SU-DHL-6 (cell line): ENCODE measurements at regions not wholly inside any gene's neighbourhood (a gene's known extent, or its start where the extent isn't known, plus 50 kb on each side); places are given as distances from the start of the nearest gene placed in this dataset.

Experiments
- H2AFZ ChIP-seq: fragments of 200-600 bp; sonication (generic); 2 replicates; pipeline ENCODE4 v1.6.1; 2014; ENCODE audit warnings: low read depth, mild to moderate bottlenecking, moderate library complexity, mixed read lengths, antibody characterized with exemption, low read length; ENCODE audit not compliant: severe bottlenecking
- H3F3A ChIP-seq: fragments of 200-600 bp; shearing (Covaris generic); 2 replicates; pipeline ENCODE4 v1.6.0; 2016; ENCODE audit warnings: antibody characterized with exemption, mild to moderate bottlenecking; ENCODE audit not compliant: insufficient read depth
- H3K27ac ChIP-seq: fragments of 200-600 bp; sonication (generic); 2 replicates; pipeline ENCODE4 v1.5.1; 2016; ENCODE audit warnings: low read depth, mild to moderate bottlenecking, low read length, moderate library complexity, mixed read lengths
- H3K27me3 ChIP-seq: fragments of 200-600 bp; sonication (generic), shearing (Covaris generic); 2 replicates; pipeline ENCODE4 v1.6.0; 2014; ENCODE audit warnings: mild to moderate bottlenecking, low read length
- H3K36me3 ChIP-seq: fragments of 200-600 bp; sonication (generic); 2 replicates; pipeline ENCODE4 v1.6.1; 2014; ENCODE audit warnings: mild to moderate bottlenecking, low read length, mixed read lengths
- H3K4me2 ChIP-seq: fragments of 300-600, 200-600 bp; shearing (Covaris generic), sonication (generic); 2 replicates; pipeline ENCODE4 v1.6.0; 2014; ENCODE audit warnings: low read length, low read depth, mild to moderate bottlenecking; ENCODE audit not compliant: poor library complexity, severe bottlenecking
- H3K4me3 ChIP-seq: fragments of 200-600 bp; sonication (generic); 2 replicates; pipeline ENCODE4 v1.5.1; 2014; ENCODE audit warnings: antibody characterized with exemption, low read length, mild to moderate bottlenecking, mixed read lengths; ENCODE audit not compliant: insufficient read depth, poor library complexity, severe bottlenecking
- H3K79me2 ChIP-seq: fragments of 200-600 bp; sonication (generic); 2 replicates; pipeline ENCODE4 v1.6.1; 2014; ENCODE audit warnings: mild to moderate bottlenecking, low read length, moderate library complexity; ENCODE audit not compliant: insufficient read depth
- H3K9ac ChIP-seq: fragments of 200-600 bp; sonication (generic); 2 replicates; pipeline ENCODE4 v1.7.0; 2014; ENCODE audit warnings: mild to moderate bottlenecking, low read length
- H3K9me2 ChIP-seq: fragments of 200-600 bp; sonication (generic); replicated peaks from 2 replicates; pipeline ENCODE4 v1.6.1; 2014; ENCODE audit warnings: low read length; ENCODE audit not compliant: insufficient read depth
- H3K9me3 ChIP-seq: fragments of 200-600 bp; sonication (generic); 2 replicates; pipeline ENCODE4 v1.6.1; 2014; ENCODE audit warnings: low read length, mixed read lengths; ENCODE audit not compliant: insufficient read depth
- H4K20me1 ChIP-seq: fragments of 200-600 bp; sonication (generic); 2 replicates; pipeline ENCODE4 v1.6.1; 2014; ENCODE audit warnings: low read depth, mild to moderate bottlenecking, antibody characterized with exemption, low read length, moderate library complexity, mixed read lengths
- CTCF ChIP-seq: fragments of 200-600 bp; sonication (generic); IDR thresholded peaks from one replicate; pipeline ENCODE4 v1.5.1; 2017; ENCODE audit warnings: antibody characterized with exemption, mild to moderate bottlenecking, low read length, moderate library complexity; ENCODE audit not compliant: insufficient read depth, poor library complexity, severe bottlenecking
- EZH2phosphoT487 ChIP-seq: fragments of 200-600 bp; sonication (generic), shearing (Covaris generic); conservative IDR thresholded peaks from 2 replicates; pipeline ENCODE4 v1.6.1; 2018; ENCODE audit warnings: mild to moderate bottlenecking, antibody characterized with exemption, low read length, moderate library complexity, mixed read lengths

GRCh38 chr10:130326954-130327353 is 190.8 kb downstream of the GLRX3 start:
- H3K36me3 ChIP-seq: no peaks in the 10 kb centered on the region
- no peak overlapping the region for H3K4me2 ChIP-seq
- H3K9me2 ChIP-seq: no peaks in the 10 kb centered on the region
- TF ChIP-seq EZH2phosphoT487: no peak
- H3K27me3 ChIP-seq: no peaks in the 10 kb centered on the region
- H3K79me2 ChIP-seq: no peaks in the 10 kb centered on the region
- no peak overlapping the region for H3K4me3 ChIP-seq
- no peak overlapping the region for H3K27ac ChIP-seq
- no peak overlapping the region for H2AFZ ChIP-seq
- no peaks in the 10 kb centered on the region for H4K20me1 ChIP-seq
- no peak overlapping the region for H3K9ac ChIP-seq
- no peaks in the 10 kb centered on the region for H3K9me3 ChIP-seq
- H3F3A ChIP-seq: no peaks in the 10 kb centered on the region

GRCh38 chr10:130329792-130330191 is 193.6 kb downstream of the GLRX3 start:
- no peaks in the 10 kb centered on the region for H3K36me3 ChIP-seq
- H3K4me2 ChIP-seq: no peak overlapping the region
- no peaks in the 10 kb centered on the region for H3F3A ChIP-seq
- no peak overlapping the region for H2AFZ ChIP-seq
- no peak overlapping the region for H3K9ac ChIP-seq
- no peaks in the 10 kb centered on the region for H3K9me2 ChIP-seq
- H3K4me3 ChIP-seq: no peak overlapping the region
- no peaks in the 10 kb centered on the region for H3K79me2 ChIP-seq
- H3K9me3 ChIP-seq: no peaks in the 10 kb centered on the region
- H3K27me3 ChIP-seq: no peaks in the 10 kb centered on the region
- no peaks in the 10 kb centered on the region for H4K20me1 ChIP-seq
- no peak for TF ChIP-seq CTCF
- TF ChIP-seq EZH2phosphoT487: no peak
- H3K27ac ChIP-seq: no peak overlapping the region

GRCh38 chr10:130333185-130333584 is 197.0 kb downstream of the GLRX3 start:
- Histone ChIP-seq H4K20me1 (no peaks in the 10 kb centered on the region; the same call in 1 of the 2 replicates), H3K4me2 (no peak overlapping the region), H3K9me2 (no peaks in the 10 kb centered on the region), H3K27ac (no peak overlapping the region), H3F3A (no peaks in the 10 kb centered on the region), H3K9me3 (no peaks in the 10 kb centered on the region), H3K36me3 (no peaks in the 10 kb centered on the region), H3K79me2 (no peaks in the 10 kb centered on the region), H3K4me3 (no peak overlapping the region), H3K9ac (no peak overlapping the region), H2AFZ (no peak overlapping the region), H3K27me3 (no peaks in the 10 kb centered on the region)
- TF ChIP-seq CTCF (no peak), EZH2phosphoT487 (no peak)

- no peaks in the 10 kb centered on the region for H3F3A ChIP-seq
- no peak overlapping the region for H3K27ac ChIP-seq
- H3K9ac ChIP-seq: no peak overlapping the region
- H4K20me1 ChIP-seq: no peaks in the 10 kb centered on the region; the same call in 1 of the 2 replicates
- no peaks in the 10 kb centered on the region for H3K27me3 ChIP-seq
- no peaks in the 10 kb centered on the region for H3K9me3 ChIP-seq
- H3K36me3 ChIP-seq: no peaks in the 10 kb centered on the region
- H3K4me2 ChIP-seq: no peak overlapping the region
- no peaks in the 10 kb centered on the region for H3K79me2 ChIP-seq
- no peaks in the 10 kb centered on the region for H3K9me2 ChIP-seq
- H2AFZ ChIP-seq: no peak overlapping the region
- TF ChIP-seq EZH2phosphoT487: no peak
- no peak for TF ChIP-seq CTCF
- no peak overlapping the region for H3K4me3 ChIP-seq
These were observed 199.1 kb downstream of the GLRX3 start for GRCh38 chr10:130335336-130335735.
